GM12875 (cell line): ENCODE measurements at regions not wholly inside any gene's neighbourhood (a gene's known extent, or its start where the extent isn't known, plus 50 kb on each side); places are given as distances from the start of the nearest gene placed in this dataset.

Experiments
- H3K4me3 ChIP-seq: one replicate; pipeline ENCODE4 v1.5.1; 2011; ENCODE audit warnings: low read depth, low read length, control low read depth
- TF ChIP-seq, protein P1 (sequence below): IDR thresholded peaks from 2 replicates; pipeline ENCODE4 v1.5.1; 2011; ENCODE audit warnings: low read depth, mild to moderate bottlenecking, control low read depth, inconsistent platforms, low read length, moderate library complexity, borderline replicate concordance; ENCODE audit not compliant: insufficient read depth

DNA sequence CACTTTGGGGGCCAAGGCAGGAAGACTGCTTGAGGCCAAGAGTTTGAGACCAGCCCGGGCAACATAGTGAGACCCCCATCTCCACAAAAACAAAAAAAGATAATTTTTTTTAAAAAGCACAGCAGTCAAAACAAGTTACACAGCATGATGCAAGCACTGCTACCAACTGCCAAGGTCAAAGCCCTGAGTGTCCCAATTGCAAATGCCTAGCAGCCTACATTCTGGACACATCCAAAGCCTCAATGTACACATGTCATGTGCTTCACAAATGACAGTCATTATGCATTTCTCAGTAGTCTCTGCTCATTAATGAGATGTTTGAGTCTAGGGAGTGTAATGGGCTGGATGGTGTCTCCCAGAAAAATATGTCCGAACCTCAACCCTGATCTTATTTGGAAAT is 113.7 kb upstream of the CCND2 start:
- TF ChIP-seq, protein P1, sequence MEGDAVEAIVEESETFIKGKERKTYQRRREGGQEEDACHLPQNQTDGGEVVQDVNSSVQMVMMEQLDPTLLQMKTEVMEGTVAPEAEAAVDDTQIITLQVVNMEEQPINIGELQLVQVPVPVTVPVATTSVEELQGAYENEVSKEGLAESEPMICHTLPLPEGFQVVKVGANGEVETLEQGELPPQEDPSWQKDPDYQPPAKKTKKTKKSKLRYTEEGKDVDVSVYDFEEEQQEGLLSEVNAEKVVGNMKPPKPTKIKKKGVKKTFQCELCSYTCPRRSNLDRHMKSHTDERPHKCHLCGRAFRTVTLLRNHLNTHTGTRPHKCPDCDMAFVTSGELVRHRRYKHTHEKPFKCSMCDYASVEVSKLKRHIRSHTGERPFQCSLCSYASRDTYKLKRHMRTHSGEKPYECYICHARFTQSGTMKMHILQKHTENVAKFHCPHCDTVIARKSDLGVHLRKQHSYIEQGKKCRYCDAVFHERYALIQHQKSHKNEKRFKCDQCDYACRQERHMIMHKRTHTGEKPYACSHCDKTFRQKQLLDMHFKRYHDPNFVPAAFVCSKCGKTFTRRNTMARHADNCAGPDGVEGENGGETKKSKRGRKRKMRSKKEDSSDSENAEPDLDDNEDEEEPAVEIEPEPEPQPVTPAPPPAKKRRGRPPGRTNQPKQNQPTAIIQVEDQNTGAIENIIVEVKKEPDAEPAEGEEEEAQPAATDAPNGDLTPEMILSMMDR, result no peak
- H3K4me3 ChIP-seq, result no peak overlapping the region

DNA sequence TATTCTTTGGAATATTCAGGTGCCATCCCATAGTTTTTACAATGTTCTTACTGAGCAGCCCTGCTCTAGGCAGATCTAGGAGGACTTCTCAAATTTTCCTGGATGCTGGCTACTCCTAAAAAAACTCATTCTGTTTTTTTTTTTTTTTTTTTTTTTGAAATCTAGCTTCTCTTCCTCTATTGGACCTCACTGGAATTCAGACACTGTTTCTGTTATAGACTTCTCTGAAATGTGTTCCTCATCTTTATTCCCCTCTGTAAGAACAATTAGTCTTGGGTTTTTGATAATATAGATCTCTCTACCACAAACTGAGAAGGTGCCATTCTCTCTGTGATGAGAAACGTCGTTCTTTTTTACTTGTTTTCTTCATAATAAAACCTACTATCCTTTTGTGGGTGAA is 115.3 kb upstream of the CCND2 start:
- no peak overlapping the region for H3K4me3 ChIP-seq
- TF ChIP-seq, protein P1, result no peak

DNA sequence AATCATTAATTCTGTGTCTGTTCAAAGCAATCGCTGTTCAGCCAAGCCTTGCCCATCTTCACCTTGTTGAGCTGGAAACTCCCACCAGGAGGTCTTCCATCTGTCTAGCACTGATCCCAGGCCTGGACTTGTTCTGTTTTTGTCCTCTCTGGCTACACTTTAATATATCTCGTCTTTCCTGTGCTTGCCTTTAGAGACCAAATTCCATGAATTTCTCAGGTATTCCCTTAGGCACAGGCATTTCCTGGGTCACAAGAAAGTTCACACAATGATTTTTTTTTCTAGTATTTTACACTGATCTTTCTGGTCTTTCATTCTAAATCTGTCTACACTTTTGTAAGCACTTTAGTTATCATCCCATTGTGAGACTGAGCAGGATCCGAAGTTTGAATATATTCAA is 116.4 kb upstream of the CCND2 start:
- H3K4me3 ChIP-seq, result no peak overlapping the region
- TF ChIP-seq, protein P1, result no peak

DNA sequence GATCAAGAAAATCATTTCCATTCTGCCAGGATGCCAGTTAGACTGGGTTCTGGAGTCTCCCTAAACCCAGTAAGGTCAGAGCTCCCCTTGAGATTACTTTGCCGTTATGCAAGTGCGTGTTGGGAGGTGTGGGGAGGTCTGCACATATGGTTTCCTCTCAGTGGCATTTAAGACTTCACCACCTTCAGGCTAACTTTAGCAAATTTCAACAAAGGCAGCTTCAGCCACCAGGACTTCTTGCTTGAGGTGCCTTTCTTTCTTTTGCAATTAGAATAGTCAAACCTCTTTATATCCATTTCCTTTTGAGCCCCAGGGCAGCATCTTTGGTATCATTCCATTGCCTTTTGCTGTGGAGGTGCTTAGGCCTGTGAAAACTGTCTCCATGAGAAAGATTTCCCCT is 117.2 kb upstream of the CCND2 start:
- H3K4me3 ChIP-seq, result no peak overlapping the region
- TF ChIP-seq, protein P1, result no peak

DNA sequence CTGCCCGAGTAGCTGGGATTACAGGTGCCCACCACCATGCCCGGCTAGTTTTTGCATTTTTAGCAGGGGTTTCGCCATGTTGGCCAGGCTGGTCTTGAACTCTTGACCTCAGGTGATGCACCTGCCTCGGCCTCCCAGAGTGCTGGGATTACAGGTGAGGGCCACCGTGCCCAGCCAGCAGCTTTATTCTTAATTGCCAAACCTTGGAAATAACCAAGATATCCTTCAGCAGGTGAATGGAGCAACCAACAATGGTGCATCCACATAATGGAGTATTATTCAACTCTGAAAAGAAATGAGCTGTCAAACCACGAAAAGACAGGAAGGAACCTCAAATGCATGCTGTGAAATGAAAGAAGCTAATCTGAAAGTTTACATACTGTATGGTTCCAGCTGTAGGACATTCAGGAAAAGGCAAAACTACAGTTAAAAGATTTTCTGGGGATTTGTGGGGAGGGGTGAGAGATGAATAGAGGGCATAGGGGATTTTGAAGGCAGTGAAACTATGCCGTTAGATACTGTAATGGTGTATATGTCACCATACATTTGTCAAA is 118.8 kb upstream of the CCND2 start:
- TF ChIP-seq, protein P1, result no peak
- H3K4me3 ChIP-seq, result no peak overlapping the region

DNA sequence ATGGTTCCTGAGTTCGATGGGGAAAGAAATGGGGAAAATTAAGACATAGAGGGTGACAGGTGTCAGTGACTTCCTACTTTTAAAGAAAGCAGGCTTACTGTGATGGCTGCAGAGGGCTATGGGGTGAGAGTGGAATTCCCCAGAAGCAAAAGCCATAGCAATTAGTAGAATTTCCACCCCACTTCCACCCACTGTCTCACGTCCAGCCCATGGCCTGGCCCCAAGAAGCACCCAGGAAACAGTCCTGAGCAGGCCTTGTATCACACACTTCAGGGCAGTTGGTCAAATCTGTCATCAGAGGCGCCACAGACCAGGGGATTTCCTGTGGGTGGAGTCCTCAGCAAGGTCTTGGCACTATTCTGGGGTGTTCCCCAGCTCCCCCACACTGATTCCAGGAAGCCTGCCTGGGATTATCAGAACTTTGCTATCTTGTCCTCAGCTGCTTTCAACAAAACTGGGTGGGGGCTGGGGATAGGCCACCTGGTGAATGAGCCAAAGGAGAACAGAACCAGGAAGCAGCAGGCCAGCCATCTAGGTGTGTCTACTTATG is 120.1 kb upstream of the CCND2 start:
- no peak overlapping the region for H3K4me3 ChIP-seq
- TF ChIP-seq, protein P1, result no peak

DNA sequence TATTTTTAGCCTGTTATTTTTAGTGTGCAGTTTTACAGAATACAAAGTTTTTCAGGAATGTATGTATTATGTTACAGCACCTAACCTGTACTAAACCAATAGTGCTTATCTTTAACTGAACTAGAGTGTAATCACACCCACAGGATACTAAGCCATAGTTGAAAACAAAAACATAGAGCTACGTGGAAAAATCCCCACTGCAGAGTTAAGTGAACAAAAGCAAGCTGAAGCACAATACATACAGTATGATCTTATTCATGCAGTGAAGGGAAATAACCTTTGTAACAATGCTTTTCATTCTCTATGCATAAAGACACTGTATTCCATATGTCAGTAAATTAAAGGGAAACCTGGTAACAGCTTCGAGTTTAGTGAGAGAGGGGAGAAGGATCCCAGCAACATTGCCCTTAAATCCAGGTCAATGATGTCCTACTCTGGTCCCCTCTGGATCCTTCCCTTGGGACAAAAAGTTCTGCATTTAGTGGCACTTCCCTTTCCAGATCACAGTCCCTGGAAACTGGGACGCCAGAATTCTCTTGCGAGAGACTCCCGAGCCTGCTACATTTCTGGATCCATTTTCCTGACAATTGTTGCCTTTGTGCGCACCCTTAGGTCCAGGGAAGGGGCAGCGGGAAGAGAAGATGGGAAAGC is 121.3 kb upstream of the CCND2 start:
- TF ChIP-seq, protein P1, result no peak
- no peak overlapping the region for H3K4me3 ChIP-seq
